ENCODE measurements at regions not wholly inside any gene's neighbourhood (a gene's known extent, or its start where the extent isn't known, plus 50 kb on each side); places are given as distances from the start of the nearest gene placed in this dataset.
"Not testable (repeated sequence)": the region's sequence is repeated elsewhere in the genome, so short reads cannot be mapped to it uniquely, and the experiment has no call there.

GRCh38 chr10:46753763-46754162, 157.5 kb upstream of the PTPN20 start:
- H3K9ac ChIP-seq (ENCODE audit: insufficient read depth, low read length, poor library complexity, severe bottlenecking); H3K4me1 ChIP-seq (ENCODE audit: control insufficient read depth in 1 of 2, insufficient read depth in 2 of 2, low read length in 2 of 2); H3K27ac ChIP-seq (ENCODE audit: low read depth in 1 of 2, low read length in 2 of 2); H3K36me3 ChIP-seq (replicated peaks in 1 of 2; ENCODE audit: control insufficient read depth in 1 of 2, insufficient read depth in 2 of 2, low read length in 2 of 2); H3K79me2 ChIP-seq (ENCODE audit: insufficient read depth, low read length); H3K27ac Mint-ChIP-seq; H3K9me3 Mint-ChIP-seq; H3K27me3 Mint-ChIP-seq (ENCODE audit: low read depth in 3 of 3); H3K27me3 ChIP-seq (ENCODE audit: control insufficient read depth in 2 of 2, insufficient read depth in 2 of 2, low read length in 2 of 2); H3K4me3 Mint-ChIP-seq; H3K4me1 Mint-ChIP-seq; H4K20me1 ChIP-seq (ENCODE audit: insufficient read depth, low read length); DNase-seq; H3K4me2 ChIP-seq (replicated peaks; ENCODE audit: extremely low read depth, low read length, poor library complexity, severe bottlenecking); H3K9me3 ChIP-seq (replicated peaks in 1 of 2; ENCODE audit: control insufficient read depth in 1 of 2, insufficient read depth in 1 of 2, low read length in 2 of 2); H3K4me3 ChIP-seq (replicated peaks in 1 of 3; ENCODE audit: low read depth in 2 of 3, low read length in 3 of 3); H2AFZ ChIP-seq (ENCODE audit: insufficient read depth, low read depth, low read length, poor library complexity, severe bottlenecking); H3K36me3 Mint-ChIP-seq; intact Hi-C loops (cut with micrococcal nuclease): not testable (repeated sequence)
- no CpG with 5 or more reads among the region's 5 CpGs for WGBS (ENCODE audit: insufficient coverage)

GRCh38 chr10:46761471-46761870, 149.8 kb upstream of the PTPN20 start:
- H3K4me1 ChIP-seq (ENCODE audit: control insufficient read depth in 1 of 2, insufficient read depth in 2 of 2, low read length in 2 of 2); H3K36me3 ChIP-seq (replicated peaks in 1 of 2; ENCODE audit: control insufficient read depth in 1 of 2, insufficient read depth in 2 of 2, low read length in 2 of 2); H3K9me3 Mint-ChIP-seq; H3K27ac ChIP-seq (ENCODE audit: low read depth in 1 of 2, low read length in 2 of 2); H2AFZ ChIP-seq (ENCODE audit: insufficient read depth, low read depth, low read length, poor library complexity, severe bottlenecking); H3K27me3 ChIP-seq (ENCODE audit: control insufficient read depth in 2 of 2, insufficient read depth in 2 of 2, low read length in 2 of 2); H3K9ac ChIP-seq (ENCODE audit: insufficient read depth, low read length, poor library complexity, severe bottlenecking); H3K36me3 Mint-ChIP-seq; H3K27me3 Mint-ChIP-seq (ENCODE audit: low read depth in 3 of 3); H4K20me1 ChIP-seq (ENCODE audit: insufficient read depth, low read length); H3K9me3 ChIP-seq (replicated peaks in 1 of 2; ENCODE audit: control insufficient read depth in 1 of 2, insufficient read depth in 1 of 2, low read length in 2 of 2); intact Hi-C loops (cut with micrococcal nuclease); DNase-seq; H3K4me3 ChIP-seq (replicated peaks in 1 of 3; ENCODE audit: low read depth in 2 of 3, low read length in 3 of 3); H3K4me1 Mint-ChIP-seq; H3K27ac Mint-ChIP-seq; H3K79me2 ChIP-seq (ENCODE audit: insufficient read depth, low read length); H3K4me3 Mint-ChIP-seq; H3K4me2 ChIP-seq (replicated peaks; ENCODE audit: extremely low read depth, low read length, poor library complexity, severe bottlenecking): not testable (repeated sequence)

GRCh38 chr10:46768515-46769291, 142.5 kb upstream of the PTPN20 start:
- H3K4me3 Mint-ChIP-seq; H3K9ac ChIP-seq (ENCODE audit: insufficient read depth, low read length, poor library complexity, severe bottlenecking); H3K27me3 Mint-ChIP-seq (ENCODE audit: low read depth in 3 of 3); H3K4me1 Mint-ChIP-seq; H3K79me2 ChIP-seq (ENCODE audit: insufficient read depth, low read length); H3K4me1 ChIP-seq (ENCODE audit: control insufficient read depth in 1 of 2, insufficient read depth in 2 of 2, low read length in 2 of 2); H3K9me3 ChIP-seq (replicated peaks in 1 of 2; ENCODE audit: control insufficient read depth in 1 of 2, insufficient read depth in 1 of 2, low read length in 2 of 2); H3K27ac ChIP-seq (ENCODE audit: low read depth in 1 of 2, low read length in 2 of 2); DNase-seq; H4K20me1 ChIP-seq (ENCODE audit: insufficient read depth, low read length); H2AFZ ChIP-seq (ENCODE audit: insufficient read depth, low read depth, low read length, poor library complexity, severe bottlenecking); H3K36me3 Mint-ChIP-seq; H3K4me3 ChIP-seq (replicated peaks in 1 of 3; ENCODE audit: low read depth in 2 of 3, low read length in 3 of 3); H3K27ac Mint-ChIP-seq; H3K9me3 Mint-ChIP-seq; H3K36me3 ChIP-seq (replicated peaks in 1 of 2; ENCODE audit: control insufficient read depth in 1 of 2, insufficient read depth in 2 of 2, low read length in 2 of 2); H3K27me3 ChIP-seq (ENCODE audit: control insufficient read depth in 2 of 2, insufficient read depth in 2 of 2, low read length in 2 of 2); intact Hi-C loops (cut with micrococcal nuclease); H3K4me2 ChIP-seq (replicated peaks; ENCODE audit: extremely low read depth, low read length, poor library complexity, severe bottlenecking): not testable (repeated sequence)
- no CpG with 5 or more reads among the region's 8 CpGs for WGBS (ENCODE audit: insufficient coverage)

GRCh38 chr10:46773178-46773896, 137.9 kb upstream of the PTPN20 start:
- H4K20me1 ChIP-seq (ENCODE audit: insufficient read depth, low read length); DNase-seq; H3K4me3 Mint-ChIP-seq; H3K27me3 ChIP-seq (ENCODE audit: control insufficient read depth in 2 of 2, insufficient read depth in 2 of 2, low read length in 2 of 2); H3K9me3 Mint-ChIP-seq; intact Hi-C loops (cut with micrococcal nuclease); H3K79me2 ChIP-seq (ENCODE audit: insufficient read depth, low read length); H3K27ac ChIP-seq (ENCODE audit: low read depth in 1 of 2, low read length in 2 of 2); H3K27me3 Mint-ChIP-seq (ENCODE audit: low read depth in 3 of 3); H3K9ac ChIP-seq (ENCODE audit: insufficient read depth, low read length, poor library complexity, severe bottlenecking); H3K4me1 ChIP-seq (ENCODE audit: control insufficient read depth in 1 of 2, insufficient read depth in 2 of 2, low read length in 2 of 2); H3K36me3 Mint-ChIP-seq; H3K36me3 ChIP-seq (replicated peaks in 1 of 2; ENCODE audit: control insufficient read depth in 1 of 2, insufficient read depth in 2 of 2, low read length in 2 of 2); H3K9me3 ChIP-seq (replicated peaks in 1 of 2; ENCODE audit: control insufficient read depth in 1 of 2, insufficient read depth in 1 of 2, low read length in 2 of 2); H2AFZ ChIP-seq (ENCODE audit: insufficient read depth, low read depth, low read length, poor library complexity, severe bottlenecking); H3K4me2 ChIP-seq (replicated peaks; ENCODE audit: extremely low read depth, low read length, poor library complexity, severe bottlenecking); H3K27ac Mint-ChIP-seq; H3K4me1 Mint-ChIP-seq; H3K4me3 ChIP-seq (replicated peaks in 1 of 3; ENCODE audit: low read depth in 2 of 3, low read length in 3 of 3): not testable (repeated sequence)
- no CpG with 5 or more reads among the region's 15 CpGs for WGBS (ENCODE audit: insufficient coverage)
